ENCODE measurements at regions not wholly inside any gene's neighbourhood (a gene's known extent, or its start where the extent isn't known, plus 50 kb on each side); places are given as distances from the start of the nearest gene placed in this dataset.

DNA sequence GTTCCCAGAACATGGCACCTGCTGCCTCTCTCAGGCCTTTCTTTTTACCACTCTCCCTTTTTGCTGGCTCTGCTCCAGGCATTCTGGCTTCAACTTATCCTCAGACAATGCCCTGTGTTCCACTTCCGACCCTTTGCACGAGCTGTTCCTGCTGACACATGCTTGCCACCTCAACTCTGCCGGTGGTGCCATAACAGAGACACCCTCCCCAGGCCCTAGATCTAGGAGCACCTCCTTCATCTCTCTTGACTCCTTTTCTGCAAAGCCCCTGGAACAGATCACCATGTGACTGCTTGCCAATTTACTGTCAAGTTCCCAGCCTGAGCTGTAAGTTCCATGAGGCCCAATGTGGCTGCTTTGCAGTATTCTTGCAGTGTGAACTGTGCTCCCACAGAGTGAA, 256.0 kb upstream of the MKI67 start:
- ATAC-seq, result no peak
- POLR2A ChIA-PET, result no interaction called here

DNA sequence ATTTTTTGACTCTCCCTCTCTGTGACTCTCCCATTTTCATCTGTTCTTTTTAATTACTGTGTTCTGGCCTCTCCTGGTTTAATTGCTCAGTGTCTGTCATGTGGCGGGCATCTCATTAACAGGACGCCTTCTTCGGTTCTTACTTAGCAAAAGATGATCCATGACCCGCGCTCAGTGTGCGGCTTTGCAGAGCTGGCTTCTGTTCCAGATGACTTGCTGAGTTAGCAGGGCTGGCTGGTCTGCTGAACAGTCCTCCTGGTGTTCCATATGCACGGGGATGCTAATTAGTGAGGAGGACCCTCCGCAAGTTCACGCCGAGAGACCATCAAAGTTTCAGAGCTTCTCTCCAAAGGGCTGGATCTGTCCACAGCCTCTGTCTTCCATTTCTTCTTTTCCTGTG, 258.6 kb upstream of the MKI67 start:
- no peak for ATAC-seq
- no peak overlapping the region for H3K27ac Mint-ChIP-seq
- no peaks in the 10 kb centered on the region for H3K9me3 Mint-ChIP-seq (ENCODE audit: low read depth)
- no peak for DNase-seq
- CTCF ChIA-PET, result no interaction called here
- no peaks in the 10 kb centered on the region for H3K36me3 Mint-ChIP-seq (ENCODE audit: low read depth)
- peaks cover 3% of the 10 kb centered on the region for H3K27me3 Mint-ChIP-seq
- intact Hi-C loops (cut with DNase I, micrococcal nuclease), result no loop called here
- H3K4me3 Mint-ChIP-seq, result no peak overlapping the region
- POLR2A ChIA-PET, result no interaction called here
- H3K4me1 Mint-ChIP-seq, result no peaks in the 10 kb centered on the region

More for the DNA sequence above, 256.0 kb upstream of the MKI67 start:
- CTCF ChIA-PET, result interaction anchor here (0.6 kb wide), 1 partner anchor 279 kb away, joined by 3 read pairs; no protein-coding TSS in a partner anchor
- H3K9me3 Mint-ChIP-seq (ENCODE audit: low read depth), result no peaks in the 10 kb centered on the region
- intact Hi-C loops (cut with DNase I, micrococcal nuclease), result no loop called here
- no peaks in the 10 kb centered on the region for H3K4me1 Mint-ChIP-seq
- DNase-seq, result no peak
- no peak overlapping the region for H3K27ac Mint-ChIP-seq
- no peak overlapping the region for H3K4me3 Mint-ChIP-seq
- no peaks in the 10 kb centered on the region for H3K36me3 Mint-ChIP-seq (ENCODE audit: low read depth)
- H3K27me3 Mint-ChIP-seq, result no peaks in the 10 kb centered on the region

DNA sequence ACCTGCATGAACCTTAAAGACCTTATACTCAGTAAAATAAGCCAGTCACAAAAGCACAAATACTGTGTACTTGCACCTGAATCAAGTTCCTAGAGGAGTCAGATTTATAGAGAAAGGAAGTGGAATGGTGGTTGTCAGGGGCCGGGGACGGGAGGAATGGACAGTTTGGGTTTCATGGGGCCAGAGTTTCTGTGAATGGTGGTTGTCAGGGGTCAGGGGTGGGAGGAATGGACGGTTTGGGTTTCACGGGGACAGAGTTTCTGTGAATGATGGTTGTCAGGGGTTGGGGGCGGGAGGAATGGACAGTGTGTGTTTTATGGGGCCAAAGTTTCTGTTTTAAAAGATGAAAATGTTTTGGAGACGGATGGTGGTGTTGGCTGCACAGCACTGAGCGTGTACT, 260.0 kb upstream of the MKI67 start:
- CTCF ChIA-PET, result no interaction called here

DNA sequence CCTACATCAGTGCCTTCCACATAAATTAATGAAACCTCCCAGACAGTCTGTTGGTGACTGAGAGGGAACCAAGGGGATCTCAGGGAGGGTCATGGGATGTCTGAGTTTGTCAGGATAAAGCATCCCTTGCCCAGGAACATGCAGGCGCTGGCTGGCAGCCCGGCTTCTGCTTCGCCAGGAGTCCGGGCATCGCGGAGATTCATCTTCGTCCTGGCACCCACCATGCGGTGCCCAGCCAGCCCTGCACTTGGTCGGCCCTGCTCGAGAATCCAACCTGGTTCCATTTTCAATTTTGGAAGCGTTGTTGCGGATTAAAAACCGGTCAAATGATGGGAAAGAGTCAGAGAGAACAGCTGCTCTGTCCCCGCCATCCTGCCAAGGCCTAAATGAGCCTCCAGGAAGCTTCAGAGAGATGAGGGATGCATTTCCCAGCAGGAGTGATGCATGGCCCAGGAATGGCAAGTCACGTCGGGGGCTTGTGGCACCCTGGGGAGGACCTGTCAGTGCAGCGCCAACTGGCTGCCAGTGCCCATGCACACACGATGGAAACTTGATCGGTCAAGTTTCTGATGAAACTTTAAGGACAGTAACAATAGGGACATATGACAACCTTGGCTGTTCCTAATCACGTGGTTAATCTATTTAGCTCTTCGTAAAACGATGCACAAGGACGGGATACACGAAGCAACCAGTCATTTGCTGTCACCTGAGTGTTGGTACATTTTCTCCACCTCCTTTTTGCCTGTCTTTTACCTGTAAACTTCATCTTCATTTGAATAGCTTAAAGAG, 260.8 kb upstream of the MKI67 start:
- H3K27ac Mint-ChIP-seq, result no peak overlapping the region
- POLR2A ChIA-PET, result no interaction called here
- no peak overlapping the region for H3K4me3 Mint-ChIP-seq
- intact Hi-C loops (cut with DNase I, micrococcal nuclease), result no loop called here
- no peaks in the 10 kb centered on the region for H3K9me3 Mint-ChIP-seq (ENCODE audit: low read depth)
- peaks cover 8% of the 10 kb centered on the region for H3K27me3 Mint-ChIP-seq
- DNase-seq (no peak), ATAC-seq (no peak)
- CTCF ChIA-PET, result no interaction called here
- H3K36me3 Mint-ChIP-seq (ENCODE audit: low read depth), result no peaks in the 10 kb centered on the region
- H3K4me1 Mint-ChIP-seq, result no peaks in the 10 kb centered on the region

More for the DNA sequence above, 260.0 kb upstream of the MKI67 start:
- no peak overlapping the region for H3K27ac Mint-ChIP-seq
- H3K9me3 Mint-ChIP-seq (ENCODE audit: low read depth), result no peaks in the 10 kb centered on the region
- H3K36me3 Mint-ChIP-seq (ENCODE audit: low read depth), result no peaks in the 10 kb centered on the region
- H3K27me3 Mint-ChIP-seq, result peaks cover 8% of the 10 kb centered on the region
- no peaks in the 10 kb centered on the region for H3K4me1 Mint-ChIP-seq
- DNase-seq, result no peak
- POLR2A ChIA-PET, result no interaction called here
- H3K4me3 Mint-ChIP-seq, result no peak overlapping the region
- intact Hi-C loops (cut with DNase I, micrococcal nuclease), result no loop called here
- no peak for ATAC-seq

GRCh38 chr10:128390596-128390995, 264.4 kb upstream of the MKI67 start:
- CTCF ChIA-PET, result no interaction called here
- no peak overlapping the region for H3K4me3 Mint-ChIP-seq
- H3K27ac Mint-ChIP-seq, result no peak overlapping the region
- intact Hi-C loops (cut with DNase I, micrococcal nuclease), result no loop called here
- no peaks in the 10 kb centered on the region for H3K4me1 Mint-ChIP-seq
- peaks cover 8% of the 10 kb centered on the region for H3K27me3 Mint-ChIP-seq
- no peaks in the 10 kb centered on the region for H3K36me3 Mint-ChIP-seq (ENCODE audit: low read depth)
- DNase-seq (no peak), ATAC-seq (no peak)
- POLR2A ChIA-PET, result no interaction called here
- no peaks in the 10 kb centered on the region for H3K9me3 Mint-ChIP-seq (ENCODE audit: low read depth)

DNA sequence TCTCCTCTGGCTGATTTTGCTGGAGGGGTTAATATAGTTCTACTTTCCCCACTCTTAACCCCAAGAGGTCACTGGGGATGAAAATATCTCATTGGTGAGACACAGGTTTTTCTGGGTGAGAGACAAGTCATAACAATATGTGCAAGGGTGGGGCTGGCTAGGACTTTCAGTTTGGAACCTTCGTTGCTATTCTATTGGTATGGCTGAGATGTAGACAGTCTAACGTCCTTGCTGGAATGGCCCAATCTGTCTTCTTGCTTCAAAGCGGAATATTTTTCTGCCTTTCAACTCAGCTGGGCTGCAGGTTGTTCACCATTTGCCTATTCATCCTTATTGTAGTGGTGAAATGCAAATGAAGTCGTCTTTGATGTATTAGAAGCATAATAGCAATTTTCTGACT, 267.3 kb upstream of the MKI67 start:
- DNase-seq (no peak), ATAC-seq (no peak)
- no peak overlapping the region for H3K4me3 Mint-ChIP-seq
- H3K27ac Mint-ChIP-seq, result no peak overlapping the region
- ChIA-PET CTCF (no interaction called here), POLR2A (no interaction called here)
- H3K9me3 Mint-ChIP-seq (ENCODE audit: low read depth), result no peaks in the 10 kb centered on the region
- no peaks in the 10 kb centered on the region for H3K36me3 Mint-ChIP-seq (ENCODE audit: low read depth)
- no peaks in the 10 kb centered on the region for H3K4me1 Mint-ChIP-seq
- intact Hi-C loops (cut with DNase I, micrococcal nuclease), result no loop called here
- peaks cover 10% of the 10 kb centered on the region for H3K27me3 Mint-ChIP-seq

DNA sequence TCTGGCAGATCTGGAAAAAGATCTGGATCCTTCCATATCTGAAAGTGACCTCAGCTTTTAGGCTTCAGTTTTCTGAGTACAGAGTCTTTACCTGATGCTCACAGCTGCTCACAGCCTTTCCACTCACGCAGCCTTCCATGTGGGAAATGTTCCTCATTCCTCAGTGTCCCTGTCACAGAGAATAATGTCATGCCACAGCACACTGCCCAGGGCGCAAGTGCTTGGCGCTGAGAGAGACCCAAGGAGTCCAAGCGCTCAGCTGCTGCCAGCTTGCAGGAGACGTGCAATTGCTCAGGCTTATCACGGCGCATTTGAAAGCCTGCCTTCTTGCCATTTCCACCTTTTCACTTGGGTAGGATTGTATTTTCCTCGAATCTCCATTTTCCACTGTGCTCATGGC, 271.9 kb upstream of the MKI67 start:
- H3K27me3 Mint-ChIP-seq, result peaks cover 2% of the 10 kb centered on the region
- H3K4me1 Mint-ChIP-seq, result no peaks in the 10 kb centered on the region
- ChIA-PET POLR2A (no interaction called here), CTCF (no interaction called here)
- no peaks in the 10 kb centered on the region for H3K36me3 Mint-ChIP-seq (ENCODE audit: low read depth)
- ATAC-seq, result no peak
- H3K9me3 Mint-ChIP-seq (ENCODE audit: low read depth), result peaks cover 4% of the 10 kb centered on the region
- DNase-seq, result no peak
- no peak overlapping the region for H3K4me3 Mint-ChIP-seq
- no peak overlapping the region for H3K27ac Mint-ChIP-seq
- intact Hi-C loops (cut with DNase I, micrococcal nuclease), result no loop called here

GRCh38 chr10:128398999-128399398, 272.8 kb upstream of the MKI67 start:
- Mint-ChIP-seq H3K27ac (no peak overlapping the region), H3K9me3 (ENCODE audit: low read depth) (peaks cover 4% of the 10 kb centered on the region), H3K4me3 (no peak overlapping the region), H3K27me3 (peaks cover 2% of the 10 kb centered on the region), H3K4me1 (no peaks in the 10 kb centered on the region), H3K36me3 (ENCODE audit: low read depth) (no peaks in the 10 kb centered on the region)
- ATAC-seq (no peak), DNase-seq (no peak)
- ChIA-PET CTCF (no interaction called here), POLR2A (no interaction called here)
- intact Hi-C loops (cut with DNase I, micrococcal nuclease), result no loop called here

GRCh38 chr10:128400564-128400963, 274.3 kb upstream of the MKI67 start:
- ChIA-PET POLR2A (no interaction called here), CTCF (no interaction called here)
- peaks cover 2% of the 10 kb centered on the region for H3K27me3 Mint-ChIP-seq
- intact Hi-C loops (cut with DNase I, micrococcal nuclease), result no loop called here
- H3K4me3 Mint-ChIP-seq, result no peak overlapping the region
- no peaks in the 10 kb centered on the region for H3K36me3 Mint-ChIP-seq (ENCODE audit: low read depth)
- no peak overlapping the region for H3K27ac Mint-ChIP-seq
- H3K9me3 Mint-ChIP-seq (ENCODE audit: low read depth), result peaks cover 4% of the 10 kb centered on the region
- no peak for ATAC-seq
- no peaks in the 10 kb centered on the region for H3K4me1 Mint-ChIP-seq
- DNase-seq, result no peak

- no peak for ATAC-seq
- Mint-ChIP-seq H3K36me3 (ENCODE audit: low read depth) (no peaks in the 10 kb centered on the region), H3K27ac (no peak overlapping the region), H3K9me3 (ENCODE audit: low read depth) (peaks cover 4% of the 10 kb centered on the region), H3K4me1 (no peaks in the 10 kb centered on the region), H3K4me3 (no peak overlapping the region), H3K27me3 (no peaks in the 10 kb centered on the region)
- ChIA-PET CTCF (no interaction called here), POLR2A (no interaction called here)
- intact Hi-C loops (cut with DNase I, micrococcal nuclease), result no loop called here
- DNase-seq, result no peak
Measured at GRCh38 chr10:128405450-128405849, 279.2 kb upstream of the MKI67 start.

DNA sequence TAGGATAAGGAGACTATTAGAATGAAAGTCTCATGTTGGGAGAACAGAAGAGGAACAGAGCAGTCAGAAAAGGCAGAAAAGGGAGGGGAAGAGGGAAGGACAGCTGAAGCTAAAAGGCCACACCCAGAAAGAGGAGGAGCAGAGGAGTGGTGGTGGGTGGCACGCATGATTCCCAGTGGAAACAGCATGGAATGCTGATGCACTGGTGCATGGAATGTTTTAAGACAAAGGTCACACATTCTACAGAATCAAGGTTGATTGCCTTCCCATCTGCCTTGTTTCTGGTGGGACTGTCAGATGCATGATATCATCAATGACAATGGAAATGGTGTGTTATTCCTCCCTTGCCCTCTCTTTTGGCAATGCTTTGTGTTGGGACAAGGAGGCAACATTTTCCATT, 285.4 kb upstream of the MKI67 start:
- Mint-ChIP-seq H3K36me3 (ENCODE audit: low read depth) (no peaks in the 10 kb centered on the region), H3K27me3 (peaks cover 7% of the 10 kb centered on the region), H3K4me1 (no peaks in the 10 kb centered on the region), H3K4me3 (no peak overlapping the region), H3K27ac (no peak overlapping the region), H3K9me3 (ENCODE audit: low read depth) (no peaks in the 10 kb centered on the region)
- intact Hi-C loops (cut with DNase I, micrococcal nuclease), result no loop called here
- ATAC-seq (no peak), DNase-seq (no peak)
- ChIA-PET POLR2A (no interaction called here), CTCF (no interaction called here)

GRCh38 chr10:128414568-128414967, 288.3 kb upstream of the MKI67 start:
- H3K36me3 Mint-ChIP-seq (ENCODE audit: low read depth), result no peaks in the 10 kb centered on the region
- DNase-seq (no peak), ATAC-seq (no peak)
- no peak overlapping the region for H3K4me3 Mint-ChIP-seq
- ChIA-PET CTCF (no interaction called here), POLR2A (no interaction called here)
- no peaks in the 10 kb centered on the region for H3K4me1 Mint-ChIP-seq
- intact Hi-C loops (cut with DNase I, micrococcal nuclease), result no loop called here
- no peak overlapping the region for H3K27ac Mint-ChIP-seq
- no peaks in the 10 kb centered on the region for H3K9me3 Mint-ChIP-seq (ENCODE audit: low read depth)
- H3K27me3 Mint-ChIP-seq, result peaks cover 10% of the 10 kb centered on the region

GRCh38 chr10:128416231-128416630, 290.0 kb upstream of the MKI67 start:
- intact Hi-C loops (cut with DNase I, micrococcal nuclease), result no loop called here
- ATAC-seq, result no peak

More at GRCh38 chr10:128416231-128416630, 290.0 kb upstream of the MKI67 start:
- no peaks in the 10 kb centered on the region for H3K9me3 Mint-ChIP-seq (ENCODE audit: low read depth)
- H3K27ac Mint-ChIP-seq, result no peak overlapping the region
- H3K4me1 Mint-ChIP-seq, result no peaks in the 10 kb centered on the region
- no peaks in the 10 kb centered on the region for H3K36me3 Mint-ChIP-seq (ENCODE audit: low read depth)
- POLR2A ChIA-PET, result no interaction called here
- CTCF ChIA-PET, result interaction anchor here (0.6 kb wide), 1 partner anchor 37 kb away, joined by 3 read pairs; no protein-coding TSS in a partner anchor
- no peak overlapping the region for H3K4me3 Mint-ChIP-seq
- peaks cover 13% of the 10 kb centered on the region for H3K27me3 Mint-ChIP-seq
- DNase-seq, result no peak

Data from activated CD4-positive, alpha-beta T cell treated with anti-CD3 and anti-CD28 coated beads for 36 hours (primary cell).